Peyer's patch (tissue), 4 donors: ENCODE measurements at regions not wholly inside any gene's neighbourhood (a gene's known extent, or its start where the extent isn't known, plus 50 kb on each side); places are given as distances from the start of the nearest gene placed in this dataset.

Source experiments
- DNase-seq, 3 donors: peaks; one replicate each; pipeline ENCODE4 v3.0.0-alpha.2; 2017 to 2019
- H3K27ac ChIP-seq, 4 donors: fragments of 200-600 bp; sonication (generic); one replicate each; pipeline ENCODE4 v1.5.1; 2016 to 2019
- H3K27me3 ChIP-seq, 2 donors: fragments of 200-600 bp; sonication (generic); one replicate each; pipeline ENCODE4 v1.5.1; 2019
- H3K36me3 ChIP-seq, 3 donors: fragments of 200-600 bp; sonication (generic); one replicate each; pipeline ENCODE4 v1.5.1; 2016 to 2019
- H3K4me1 ChIP-seq, 4 donors: fragments of 200-600 bp; sonication (generic); one replicate each; pipeline ENCODE4 v1.5.1; 2016 to 2019
- H3K4me3 ChIP-seq, 4 donors: fragments of 200-600 bp; sonication (generic); 1 replicate in 3 of 4; 2 replicates in 1 of 4; pipeline ENCODE4 v1.5.1; 2016 to 2019; ENCODE audit warnings: mild to moderate bottlenecking in 1 of 4
- H3K9me3 ChIP-seq, 4 donors: fragments of 200-600 bp; sonication (generic); one replicate each; pipeline ENCODE4 v1.5.1; 2016 to 2019; ENCODE audit warnings: mild to moderate bottlenecking in 1 of 4
- CTCF ChIP-seq, 6 experiments: fragments of 450-650 bp in 4 of 6; fragments of 200-600 bp in 2 of 6; sonication (generic) in 1 of 6; IDR thresholded peaks; one replicate each; pipeline ENCODE4 v1.5.1; 2017 to 2019; ENCODE audit warnings: antibody characterized with exemption in 6 of 6, mild to moderate bottlenecking in 3 of 6, moderate library complexity in 1 of 6
- POLR2A ChIP-seq, 2 donors: fragments of 450-650 bp; IDR thresholded peaks; one replicate each; pipeline ENCODE4 v1.5.1; 2017; ENCODE audit warnings: antibody characterized with exemption in 2 of 2, mild to moderate bottlenecking in 2 of 2, moderate library complexity in 2 of 2

DNA sequence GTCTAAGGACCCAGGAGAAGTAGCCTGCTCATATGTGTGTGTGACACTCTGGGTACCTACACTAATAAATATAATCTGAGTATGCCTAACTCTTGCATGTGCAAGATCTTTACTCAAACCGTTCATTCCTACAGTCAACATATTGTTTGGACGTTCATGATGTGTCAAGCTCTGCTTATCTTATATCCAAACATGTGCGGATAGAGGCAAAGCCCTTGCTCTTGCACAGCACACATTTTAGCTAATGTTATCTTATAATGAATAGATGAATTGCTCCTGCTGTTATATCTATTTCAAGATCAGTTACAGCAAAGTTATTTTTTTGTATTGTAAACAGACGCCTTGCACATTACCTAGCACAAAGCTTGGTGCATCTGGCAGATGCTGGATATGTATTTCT, 228.4 kb upstream of the FLRT2 start:
- Histone ChIP-seq H3K9me3 (no peaks in the 10 kb centered on the region), H3K4me3 (no peak overlapping the region), H3K27ac (no peak overlapping the region), H3K4me1 (no peaks in the 10 kb centered on the region), H3K27me3 (no peaks in the 10 kb centered on the region), H3K36me3 (no peaks in the 10 kb centered on the region)
- TF ChIP-seq CTCF (IDR thresholded peaks at IDR 0.05), result no peak
- TF ChIP-seq POLR2A (IDR thresholded peaks at IDR 0.05), result no peak
- DNase-seq, result no peak

DNA sequence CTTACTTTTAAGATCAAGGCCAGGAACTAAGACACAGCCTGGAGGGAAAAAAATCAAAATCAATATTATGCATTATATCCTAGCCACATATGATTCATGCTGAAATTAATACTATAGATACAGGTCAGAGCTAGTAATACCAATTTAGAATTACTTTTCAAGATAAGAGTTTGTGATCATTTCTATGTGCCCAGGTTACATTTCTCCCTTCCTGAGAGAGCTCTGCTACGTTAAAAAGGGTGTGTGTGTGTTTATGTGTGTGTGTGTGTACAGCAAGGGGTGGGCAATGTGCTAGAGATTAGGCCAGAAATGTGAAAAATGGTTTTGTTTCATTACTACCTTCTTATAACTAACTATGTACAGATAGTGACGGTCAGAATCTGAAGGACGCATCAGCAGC, 223.9 kb upstream of the FLRT2 start:
- TF ChIP-seq POLR2A (IDR thresholded peaks at IDR 0.05), result no peak
- no peak overlapping the region for H3K4me3 ChIP-seq
- H3K4me1 ChIP-seq, result no peaks in the 10 kb centered on the region
- H3K27me3 ChIP-seq, result no peaks in the 10 kb centered on the region
- no peak overlapping the region for H3K27ac ChIP-seq
- no peaks in the 10 kb centered on the region for H3K36me3 ChIP-seq
- no peaks in the 10 kb centered on the region for H3K9me3 ChIP-seq
- DNase-seq, result no peak

- DNase-seq, result no peak
- no peaks in the 10 kb centered on the region for H3K27me3 ChIP-seq
- TF ChIP-seq POLR2A (IDR thresholded peaks at IDR 0.05) (no peak), CTCF (IDR thresholded peaks at IDR 0.05) (no peak)
- H3K4me3 ChIP-seq, result no peak overlapping the region
- H3K9me3 ChIP-seq, result no peaks in the 10 kb centered on the region
- no peaks in the 10 kb centered on the region for H3K36me3 ChIP-seq
- H3K27ac ChIP-seq, result no peak overlapping the region
- no peaks in the 10 kb centered on the region for H3K4me1 ChIP-seq
Measured at GRCh38 chr14:85308531-85309300, 221.2 kb upstream of the FLRT2 start.

- no peaks in the 10 kb centered on the region for H3K4me1 ChIP-seq
- H3K27ac ChIP-seq, result no peak overlapping the region
- no peak for DNase-seq
- no peak overlapping the region for H3K4me3 ChIP-seq
- TF ChIP-seq POLR2A (IDR thresholded peaks at IDR 0.05) (no peak), CTCF (IDR thresholded peaks at IDR 0.05) (no peak)
- no peaks in the 10 kb centered on the region for H3K9me3 ChIP-seq
- H3K27me3 ChIP-seq, result no peaks in the 10 kb centered on the region
- no peaks in the 10 kb centered on the region for H3K36me3 ChIP-seq
Measured at GRCh38 chr14:85310491-85311272, 219.3 kb upstream of the FLRT2 start.

GRCh38 chr14:85313560-85314207, 216.3 kb upstream of the FLRT2 start:
- Histone ChIP-seq H3K9me3 (no peaks in the 10 kb centered on the region), H3K4me1 (no peaks in the 10 kb centered on the region), H3K36me3 (no peaks in the 10 kb centered on the region), H3K27ac (no peak overlapping the region), H3K4me3 (no peak overlapping the region), H3K27me3 (no peaks in the 10 kb centered on the region)
- TF ChIP-seq POLR2A (IDR thresholded peaks at IDR 0.05), result no peak
- TF ChIP-seq CTCF (IDR thresholded peaks at IDR 0.05), result no peak
- DNase-seq, result no peak

- TF ChIP-seq CTCF (IDR thresholded peaks at IDR 0.05) (no peak), POLR2A (IDR thresholded peaks at IDR 0.05) (no peak)
- H3K4me3 ChIP-seq, result no peak overlapping the region
- no peaks in the 10 kb centered on the region for H3K36me3 ChIP-seq
- DNase-seq, result no peak
- no peaks in the 10 kb centered on the region for H3K27me3 ChIP-seq
- H3K27ac ChIP-seq, result no peak overlapping the region
- no peaks in the 10 kb centered on the region for H3K9me3 ChIP-seq
- no peaks in the 10 kb centered on the region for H3K4me1 ChIP-seq
Measured at GRCh38 chr14:85315290-85315689, 214.7 kb upstream of the FLRT2 start.
